ENCODE measurements at regions not wholly inside any gene's neighbourhood (a gene's known extent, or its start where the extent isn't known, plus 50 kb on each side); places are given as distances from the start of the nearest gene placed in this dataset.
"Not testable (repeated sequence)": the region's sequence is repeated elsewhere in the genome, so short reads cannot be mapped to it uniquely, and the experiment has no call there.

DNA sequence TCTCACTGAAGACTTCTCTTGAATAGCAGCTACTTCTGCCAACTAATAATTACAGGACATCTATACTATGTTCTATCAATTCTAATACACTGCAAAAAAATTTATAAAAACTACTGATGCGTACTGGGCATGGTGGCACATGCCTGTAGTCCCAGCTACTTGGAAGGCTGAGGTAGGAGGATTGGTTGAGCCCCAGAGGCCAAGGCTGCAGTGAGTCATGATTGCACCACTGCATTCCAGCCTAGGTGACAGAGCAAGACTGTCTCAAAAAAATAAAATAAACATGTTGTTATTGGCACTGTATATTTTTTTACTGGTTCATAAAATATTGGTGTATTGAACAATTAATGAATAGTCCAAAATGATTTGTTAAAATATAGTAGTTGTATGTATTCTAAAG lies 97.0 kb upstream of the NAA35 start:
- not testable (repeated sequence) for H3K27me3 ChIP-seq (ENCODE audit: control insufficient read depth, insufficient read depth, low read length); H3K27ac ChIP-seq (ENCODE audit: low read length); H3K4me1 ChIP-seq (ENCODE audit: control insufficient read depth, insufficient read depth, low read length); H3K4me3 ChIP-seq (ENCODE audit: low read length); DNase-seq; H3K9me3 ChIP-seq (replicated peaks; ENCODE audit: control insufficient read depth, low read depth, low read length)
- 100% methylated on average over 1 of the region's 1 CpG for WGBS (ENCODE audit: insufficient coverage)
- H3K36me3 ChIP-seq (ENCODE audit: control insufficient read depth, insufficient read depth, low read length) = peaks cover 14% of the 10 kb centered on the region

DNA sequence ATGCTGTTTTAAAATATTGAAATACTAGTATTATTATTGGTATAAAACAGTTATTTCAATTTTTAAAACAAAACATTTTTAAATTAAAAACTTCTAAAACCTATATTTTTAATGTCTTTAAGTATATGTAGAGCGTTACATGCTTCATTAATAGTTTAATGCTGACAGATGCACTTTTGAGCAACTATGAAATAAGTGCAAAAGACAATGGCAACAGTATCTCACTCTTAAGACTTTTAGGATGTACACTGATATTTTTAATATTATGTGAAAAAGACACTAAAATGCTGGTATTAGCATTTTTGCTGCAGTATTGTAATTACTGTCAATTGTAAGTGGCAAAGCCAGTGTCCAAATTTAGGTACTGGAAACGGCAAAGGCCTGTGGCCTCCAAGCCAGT lies 93.2 kb upstream of the NAA35 start:
- H3K9me3 ChIP-seq (replicated peaks; ENCODE audit: control insufficient read depth, low read depth, low read length); H3K27me3 ChIP-seq (ENCODE audit: control insufficient read depth, insufficient read depth, low read length); H3K27ac ChIP-seq (ENCODE audit: low read length); H3K36me3 ChIP-seq (ENCODE audit: control insufficient read depth, insufficient read depth, low read length); H3K4me1 ChIP-seq (ENCODE audit: control insufficient read depth, insufficient read depth, low read length); DNase-seq; H3K4me3 ChIP-seq (ENCODE audit: low read length): not testable (repeated sequence)
- no CpG with 5 or more reads among the region's 2 CpGs for WGBS (ENCODE audit: insufficient coverage)

DNA sequence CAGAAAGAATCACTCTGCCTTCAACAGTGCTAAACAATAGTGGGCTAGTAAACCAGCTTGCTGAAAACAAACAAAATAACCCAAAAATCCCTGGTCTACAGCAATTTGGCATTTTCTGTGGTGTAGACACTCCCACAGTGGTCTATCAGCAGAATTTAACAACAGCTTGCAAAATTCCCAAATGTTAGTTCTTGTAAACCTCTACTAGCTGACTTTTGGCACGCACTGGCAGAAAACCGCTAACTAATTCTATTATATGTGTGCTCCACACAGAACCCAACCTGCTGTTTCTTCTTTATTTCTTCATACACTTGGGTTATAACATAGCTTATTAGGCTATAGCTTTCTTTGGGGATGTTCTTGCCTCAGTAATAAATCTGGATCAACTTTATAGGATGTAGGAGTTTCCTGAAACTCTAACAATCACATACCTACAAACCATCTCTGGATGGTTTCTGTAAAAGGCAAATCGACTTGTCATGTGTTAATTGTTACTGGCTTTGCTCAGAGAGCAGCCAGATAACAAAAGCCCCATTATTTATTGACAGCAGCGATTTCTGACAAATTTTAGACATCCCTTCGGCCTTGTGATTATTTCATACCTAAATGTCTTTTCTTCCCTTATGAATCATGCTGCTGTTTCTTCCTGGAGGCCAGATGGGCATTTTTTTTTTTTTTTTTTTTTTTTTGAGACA lies 82.7 kb upstream of the NAA35 start:
- H3K4me1 ChIP-seq (ENCODE audit: control insufficient read depth, insufficient read depth, low read length) = no peaks in the 10 kb centered on the region
- 100% methylated on average over 1 of the region's 5 CpGs for WGBS (ENCODE audit: insufficient coverage)
- no peak for DNase-seq

DNA sequence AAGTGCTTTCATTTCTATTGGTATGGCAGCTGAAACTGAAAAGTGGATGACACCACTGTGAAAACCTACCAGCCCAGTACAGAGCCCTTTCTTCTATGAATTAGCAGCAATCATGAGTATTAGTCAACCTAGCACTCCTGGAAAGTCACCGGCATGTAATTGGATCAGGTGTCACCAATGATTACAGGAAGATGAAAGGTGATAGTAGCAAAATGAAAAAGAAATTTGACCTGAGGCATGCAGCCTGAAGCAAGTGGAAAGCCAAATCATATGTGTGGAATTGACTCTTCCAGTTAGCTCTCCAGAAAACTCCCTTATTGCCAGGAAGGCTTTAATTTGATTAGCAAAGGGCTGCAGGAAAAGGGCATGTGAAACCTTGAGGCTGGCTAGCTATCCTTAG lies 81.2 kb upstream of the NAA35 start:
- no peaks in the 10 kb centered on the region for H3K27me3 ChIP-seq (ENCODE audit: control insufficient read depth, insufficient read depth, low read length)
- H3K4me3 ChIP-seq (ENCODE audit: low read length) = no peak overlapping the region
- H3K27ac ChIP-seq (ENCODE audit: low read length) = no peak overlapping the region
- WGBS (ENCODE audit: insufficient coverage) = 20% methylated on average over 1 of the region's 1 CpG
- DNase-seq = peak; percentile 17
- H3K9me3 ChIP-seq (replicated peaks; ENCODE audit: control insufficient read depth, low read depth, low read length) = no peaks in the 10 kb centered on the region
- peaks cover 5% of the 10 kb centered on the region for H3K36me3 ChIP-seq (ENCODE audit: control insufficient read depth, insufficient read depth, low read length)
- no peaks in the 10 kb centered on the region for H3K4me1 ChIP-seq (ENCODE audit: control insufficient read depth, insufficient read depth, low read length)

More for the DNA sequence above, 82.7 kb upstream of the NAA35 start:
- no peak overlapping the region for H3K4me3 ChIP-seq (ENCODE audit: low read length)
- H3K36me3 ChIP-seq (ENCODE audit: control insufficient read depth, insufficient read depth, low read length) = no peaks in the 10 kb centered on the region
- no peaks in the 10 kb centered on the region for H3K9me3 ChIP-seq (replicated peaks; ENCODE audit: control insufficient read depth, low read depth, low read length)
- H3K27me3 ChIP-seq (ENCODE audit: control insufficient read depth, insufficient read depth, low read length) = no peaks in the 10 kb centered on the region
- H3K27ac ChIP-seq (ENCODE audit: low read length) = no peak overlapping the region

DNA sequence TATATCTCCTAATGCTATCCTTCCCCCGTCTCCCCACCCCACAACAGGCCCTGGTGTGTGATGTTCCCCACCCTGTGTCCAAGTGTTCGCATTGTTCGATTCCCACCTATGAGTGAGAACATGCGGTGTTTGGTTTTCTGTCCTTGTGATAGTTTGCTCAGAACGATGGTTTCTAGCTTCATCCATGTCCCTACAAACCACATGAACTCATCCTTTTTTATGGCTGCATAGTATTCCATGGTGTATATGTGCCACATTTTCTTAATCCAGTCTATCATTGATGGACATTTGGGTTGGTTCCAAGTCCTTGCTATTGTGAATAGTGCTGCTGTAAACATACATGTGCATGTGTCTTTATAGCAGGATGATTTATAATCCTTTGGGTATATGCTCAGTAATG lies 79.1 kb upstream of the NAA35 start:
- not testable (repeated sequence) for H3K4me3 ChIP-seq (ENCODE audit: low read length); H3K4me1 ChIP-seq (ENCODE audit: control insufficient read depth, insufficient read depth, low read length); H3K27me3 ChIP-seq (ENCODE audit: control insufficient read depth, insufficient read depth, low read length); H3K9me3 ChIP-seq (replicated peaks; ENCODE audit: control insufficient read depth, low read depth, low read length); H3K36me3 ChIP-seq (ENCODE audit: control insufficient read depth, insufficient read depth, low read length); H3K27ac ChIP-seq (ENCODE audit: low read length); DNase-seq
- WGBS (ENCODE audit: insufficient coverage) = no CpG with 5 or more reads among the region's 5 CpGs

DNA sequence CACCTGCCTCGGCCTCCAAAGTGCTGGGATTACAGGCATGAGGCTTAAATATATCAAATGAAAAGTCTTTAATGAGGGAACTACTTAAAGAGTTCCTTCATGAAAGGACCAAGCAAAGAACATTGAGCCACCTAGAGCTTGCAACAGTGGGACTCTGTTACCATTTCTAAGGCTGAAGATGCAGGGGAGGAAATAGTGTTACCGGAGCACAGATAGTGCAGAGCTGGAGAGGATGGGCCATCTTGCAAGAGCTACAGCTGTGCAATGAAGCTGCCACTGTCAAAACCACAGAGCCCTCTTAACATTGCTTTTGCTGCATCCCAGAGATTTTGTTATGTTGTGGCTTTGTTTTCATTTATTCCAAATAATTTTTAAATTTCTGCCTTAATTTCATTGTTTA lies 77.1 kb upstream of the NAA35 start:
- no peak overlapping the region for H3K27ac ChIP-seq (ENCODE audit: low read length)
- no peaks in the 10 kb centered on the region for H3K27me3 ChIP-seq (ENCODE audit: control insufficient read depth, insufficient read depth, low read length)
- H3K36me3 ChIP-seq (ENCODE audit: control insufficient read depth, insufficient read depth, low read length) = peaks cover 5% of the 10 kb centered on the region
- 83% methylated on average over 1 of the region's 2 CpGs for WGBS (ENCODE audit: insufficient coverage)
- no peak for DNase-seq
- peaks cover 2% of the 10 kb centered on the region for H3K9me3 ChIP-seq (replicated peaks; ENCODE audit: control insufficient read depth, low read depth, low read length)
- H3K4me1 ChIP-seq (ENCODE audit: control insufficient read depth, insufficient read depth, low read length) = no peaks in the 10 kb centered on the region
- H3K4me3 ChIP-seq (ENCODE audit: low read length) = no peak overlapping the region

DNA sequence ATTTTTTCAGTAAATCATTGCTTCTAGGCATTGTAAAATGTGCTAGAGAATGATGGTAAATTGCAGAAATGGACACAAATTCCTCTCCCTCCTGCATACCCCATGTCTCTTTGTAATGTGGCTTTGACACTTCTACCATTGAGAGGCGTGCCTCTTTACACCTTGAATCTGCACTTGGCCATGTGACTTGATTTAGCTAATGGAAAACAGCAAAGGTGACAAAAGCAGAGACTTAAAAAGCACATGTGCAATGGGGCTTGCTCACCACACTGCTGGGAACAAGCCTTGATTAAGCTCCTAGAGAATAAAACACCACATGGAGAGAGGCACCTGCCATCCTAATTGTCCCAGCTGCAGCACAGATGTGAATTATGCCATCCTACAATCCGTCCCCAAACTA lies 69.9 kb upstream of the NAA35 start:
- Histone ChIP-seq H3K27ac (ENCODE audit: low read length) (no peak overlapping the region), H3K36me3 (ENCODE audit: control insufficient read depth, insufficient read depth, low read length) (no peaks in the 10 kb centered on the region), H3K4me1 (ENCODE audit: control insufficient read depth, insufficient read depth, low read length) (no peaks in the 10 kb centered on the region), H3K9me3 (replicated peaks; ENCODE audit: control insufficient read depth, low read depth, low read length) (peaks cover 2% of the 10 kb centered on the region), H3K4me3 (ENCODE audit: low read length) (no peak overlapping the region), H3K27me3 (ENCODE audit: control insufficient read depth, insufficient read depth, low read length) (no peaks in the 10 kb centered on the region)
- DNase-seq = no peak
- WGBS (ENCODE audit: insufficient coverage) = no CpG with 5 or more reads among the region's 2 CpGs

DNA sequence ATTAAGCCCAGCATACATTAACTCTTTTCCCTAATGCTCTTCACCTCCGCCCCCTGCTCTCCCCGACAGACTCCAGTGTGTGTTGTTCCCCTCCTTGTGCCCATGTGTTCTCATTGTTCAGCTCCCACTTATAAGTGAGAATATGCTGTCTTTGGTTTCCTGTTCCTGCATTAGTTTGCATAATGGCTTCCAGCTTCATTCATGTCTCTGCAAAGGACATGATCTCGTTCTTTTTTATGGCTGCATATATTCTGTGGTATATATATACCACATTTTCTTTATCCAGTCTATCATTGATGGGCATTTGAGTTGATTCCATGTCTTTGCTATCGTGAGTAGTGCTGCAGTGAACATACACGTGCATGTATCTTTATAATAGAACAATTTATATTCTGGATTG lies 69.3 kb upstream of the NAA35 start:
- not testable (repeated sequence) for H3K27ac ChIP-seq (ENCODE audit: low read length); H3K4me1 ChIP-seq (ENCODE audit: control insufficient read depth, insufficient read depth, low read length); H3K9me3 ChIP-seq (replicated peaks; ENCODE audit: control insufficient read depth, low read depth, low read length); H3K4me3 ChIP-seq (ENCODE audit: low read length); H3K36me3 ChIP-seq (ENCODE audit: control insufficient read depth, insufficient read depth, low read length); DNase-seq; H3K27me3 ChIP-seq (ENCODE audit: control insufficient read depth, insufficient read depth, low read length)
- no CpG with 5 or more reads among the region's 5 CpGs for WGBS (ENCODE audit: insufficient coverage)

DNA sequence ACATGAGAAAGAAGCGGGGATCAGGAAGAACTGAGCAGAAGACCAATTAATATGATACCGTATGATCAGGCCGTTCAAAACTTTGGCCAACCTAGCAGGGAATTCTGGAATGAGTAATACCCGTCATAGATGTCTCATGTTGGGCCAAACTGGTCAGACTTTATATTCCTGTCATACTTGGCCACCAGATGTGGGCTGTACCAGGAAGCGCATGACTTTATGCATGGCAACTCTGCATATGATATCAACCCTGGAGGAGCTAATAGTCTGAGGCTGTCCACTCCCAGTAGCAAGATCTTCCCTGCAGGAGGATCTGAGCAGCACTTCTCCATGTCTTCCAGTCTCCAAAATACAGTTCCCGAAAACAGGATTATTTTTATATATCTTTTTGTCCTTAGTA lies 68.5 kb upstream of the NAA35 start:
- Histone ChIP-seq H3K27ac (ENCODE audit: low read length) (no peak overlapping the region), H3K36me3 (ENCODE audit: control insufficient read depth, insufficient read depth, low read length) (no peaks in the 10 kb centered on the region), H3K9me3 (replicated peaks; ENCODE audit: control insufficient read depth, low read depth, low read length) (no peaks in the 10 kb centered on the region), H3K27me3 (ENCODE audit: control insufficient read depth, insufficient read depth, low read length) (no peaks in the 10 kb centered on the region), H3K4me1 (ENCODE audit: control insufficient read depth, insufficient read depth, low read length) (no peaks in the 10 kb centered on the region), H3K4me3 (ENCODE audit: low read length) (no peak overlapping the region)
- WGBS (ENCODE audit: insufficient coverage) = 96% methylated on average over 5 of the region's 6 CpGs
- DNase-seq = no peak

DNA sequence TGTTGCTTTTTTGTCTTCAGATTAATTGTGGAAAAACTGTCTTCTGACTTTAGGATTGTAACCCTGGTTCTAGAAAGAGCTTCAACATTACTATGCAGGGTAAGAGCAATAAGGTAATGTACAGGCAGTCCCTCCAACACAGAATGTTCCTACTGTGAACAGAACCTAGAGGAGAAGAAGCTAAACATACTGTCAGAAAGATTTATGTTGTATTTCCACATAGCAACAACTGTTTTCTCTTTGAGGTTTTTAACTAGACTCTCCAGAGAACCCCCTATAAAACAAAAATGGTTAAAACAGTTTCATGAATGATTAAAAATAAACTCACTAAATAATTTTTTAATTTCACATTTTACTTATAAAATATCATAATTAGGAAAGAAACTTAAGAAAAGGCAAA lies 64.3 kb upstream of the NAA35 start:
- Histone ChIP-seq H3K27me3 (ENCODE audit: control insufficient read depth, insufficient read depth, low read length) (no peaks in the 10 kb centered on the region), H3K9me3 (replicated peaks; ENCODE audit: control insufficient read depth, low read depth, low read length) (no peaks in the 10 kb centered on the region), H3K36me3 (ENCODE audit: control insufficient read depth, insufficient read depth, low read length) (no peaks in the 10 kb centered on the region), H3K27ac (ENCODE audit: low read length) (no peak overlapping the region), H3K4me3 (ENCODE audit: low read length) (no peak overlapping the region), H3K4me1 (ENCODE audit: control insufficient read depth, insufficient read depth, low read length) (no peaks in the 10 kb centered on the region)
- DNase-seq = no peak
